Vagina (tissue), 2 donors: ENCODE measurements at regions not wholly inside any gene's neighbourhood (a gene's known extent, or its start where the extent isn't known, plus 50 kb on each side); places are given as distances from the start of the nearest gene placed in this dataset.

Experiments used
- DNase-seq, 2 donors: peaks; one replicate each; pipeline ENCODE4 v3.0.0-alpha.2; 2017; ENCODE audit errors: extremely low spot score in 2 of 2
- H3K27ac ChIP-seq: fragments of 200-600 bp; sonication (generic); one replicate; pipeline ENCODE4 v1.5.1; 2019
- H3K27me3 ChIP-seq: fragments of 200-600 bp; sonication (generic); one replicate; pipeline ENCODE4 v1.5.1; 2019
- H3K36me3 ChIP-seq, 2 donors: fragments of 200-600 bp; sonication (generic); one replicate each; pipeline ENCODE4 v1.5.1; 2017 to 2019
- H3K4me1 ChIP-seq: fragments of 200-600 bp; sonication (generic); one replicate; pipeline ENCODE4 v1.5.1; 2019
- H3K4me3 ChIP-seq, 2 donors: fragments of 200-600 bp; sonication (generic); 1 replicate in 1 of 2; 2 replicates in 1 of 2; pipeline ENCODE4 v1.5.1; 2016 to 2019
- H3K9me3 ChIP-seq: fragments of 200-600 bp; sonication (generic); one replicate; pipeline ENCODE4 v1.5.1; 2019
- POLR2A ChIP-seq, 2 donors: fragments of 450-650 bp; IDR thresholded peaks; one replicate each; pipeline ENCODE4 v1.6.1; 2017; ENCODE audit warnings: antibody characterized with exemption in 2 of 2, mild to moderate bottlenecking in 2 of 2, moderate library complexity in 2 of 2
- POLR2AphosphoS5 ChIP-seq, 2 donors: sonication (generic); formaldehyde crosslinking; IDR thresholded peaks; one replicate each; pipeline ENCODE4 v1.9.0; 2017; ENCODE audit warnings: antibody characterized with exemption in 2 of 2, mild to moderate bottlenecking in 2 of 2, low read depth in 1 of 2; ENCODE audit not compliant: insufficient read depth in 1 of 2
- intact Hi-C: fragments of 100-400 bp; cut with DNase I; formaldehyde crosslinking; loops from one replicate; pipeline ENCODE4 v1.15.1; 2023
- TF ChIP-seq, protein P1 (sequence below), 3 experiments: fragments of 450-650 bp in 2 of 3; fragments of 200-600 bp in 1 of 3; sonication (generic) in 1 of 3; IDR thresholded peaks; one replicate each; pipeline ENCODE4 v1.5.1; 2017 to 2019; ENCODE audit warnings: antibody characterized with exemption in 3 of 3, mild to moderate bottlenecking in 2 of 3, moderate library complexity in 2 of 3

DNA sequence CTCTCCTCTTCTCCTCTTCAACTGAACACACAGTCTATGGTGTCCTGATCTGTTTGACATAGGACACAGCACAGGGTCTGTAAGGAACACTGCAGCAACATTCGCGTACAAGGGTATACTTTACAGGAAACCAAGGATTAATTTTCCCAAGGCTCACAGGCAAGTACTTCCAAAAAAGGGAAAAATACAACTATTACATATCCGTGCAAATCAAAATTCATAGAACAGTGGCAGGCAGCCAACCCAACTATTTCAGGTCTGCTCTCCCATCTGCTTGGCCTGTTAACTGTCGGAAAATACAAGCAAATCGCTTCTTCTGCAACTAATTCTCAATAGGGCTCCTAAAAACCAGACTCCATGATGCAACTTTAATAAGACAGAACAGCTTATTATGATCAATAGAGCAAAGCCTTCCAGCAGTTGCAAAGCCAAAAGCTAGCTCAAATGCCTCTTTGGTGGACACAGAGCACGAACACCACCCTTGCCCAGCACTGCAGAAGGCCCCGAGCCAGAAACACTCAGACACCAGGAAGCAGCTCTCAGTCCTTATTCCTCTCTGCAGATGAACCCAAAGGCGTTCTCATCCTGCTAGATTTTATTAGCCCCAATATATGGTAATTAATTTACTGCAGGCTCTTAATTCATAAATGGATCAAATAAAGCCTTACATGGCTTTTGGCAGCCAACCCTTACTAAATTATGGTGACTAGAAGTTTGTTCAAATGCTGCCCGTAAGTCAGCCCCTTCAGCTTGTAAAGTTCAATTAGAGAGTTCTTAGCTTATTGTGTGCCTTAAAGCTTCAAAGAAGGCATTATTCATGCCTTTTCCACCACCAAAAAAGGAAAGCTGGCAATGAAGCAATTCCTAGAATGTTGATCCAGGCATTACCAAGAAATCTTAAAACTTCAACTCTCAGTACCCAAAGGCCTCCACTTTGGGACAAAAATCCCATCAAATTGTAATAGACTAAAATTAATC is 68.8 kb downstream of the ZNF608 start:
- H3K27ac ChIP-seq = peak overlapping the region; percentile 5
- no peak for TF ChIP-seq POLR2AphosphoS5 (IDR thresholded peaks at IDR 0.05; ENCODE audit: insufficient read depth in 1 of 2, low read depth in 1 of 2)
- no peak for TF ChIP-seq POLR2A (IDR thresholded peaks at IDR 0.05)
- TF ChIP-seq, protein P1, sequence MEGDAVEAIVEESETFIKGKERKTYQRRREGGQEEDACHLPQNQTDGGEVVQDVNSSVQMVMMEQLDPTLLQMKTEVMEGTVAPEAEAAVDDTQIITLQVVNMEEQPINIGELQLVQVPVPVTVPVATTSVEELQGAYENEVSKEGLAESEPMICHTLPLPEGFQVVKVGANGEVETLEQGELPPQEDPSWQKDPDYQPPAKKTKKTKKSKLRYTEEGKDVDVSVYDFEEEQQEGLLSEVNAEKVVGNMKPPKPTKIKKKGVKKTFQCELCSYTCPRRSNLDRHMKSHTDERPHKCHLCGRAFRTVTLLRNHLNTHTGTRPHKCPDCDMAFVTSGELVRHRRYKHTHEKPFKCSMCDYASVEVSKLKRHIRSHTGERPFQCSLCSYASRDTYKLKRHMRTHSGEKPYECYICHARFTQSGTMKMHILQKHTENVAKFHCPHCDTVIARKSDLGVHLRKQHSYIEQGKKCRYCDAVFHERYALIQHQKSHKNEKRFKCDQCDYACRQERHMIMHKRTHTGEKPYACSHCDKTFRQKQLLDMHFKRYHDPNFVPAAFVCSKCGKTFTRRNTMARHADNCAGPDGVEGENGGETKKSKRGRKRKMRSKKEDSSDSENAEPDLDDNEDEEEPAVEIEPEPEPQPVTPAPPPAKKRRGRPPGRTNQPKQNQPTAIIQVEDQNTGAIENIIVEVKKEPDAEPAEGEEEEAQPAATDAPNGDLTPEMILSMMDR (IDR thresholded peaks at IDR 0.05) = no peak
- intact Hi-C loops = no loop called here

DNA sequence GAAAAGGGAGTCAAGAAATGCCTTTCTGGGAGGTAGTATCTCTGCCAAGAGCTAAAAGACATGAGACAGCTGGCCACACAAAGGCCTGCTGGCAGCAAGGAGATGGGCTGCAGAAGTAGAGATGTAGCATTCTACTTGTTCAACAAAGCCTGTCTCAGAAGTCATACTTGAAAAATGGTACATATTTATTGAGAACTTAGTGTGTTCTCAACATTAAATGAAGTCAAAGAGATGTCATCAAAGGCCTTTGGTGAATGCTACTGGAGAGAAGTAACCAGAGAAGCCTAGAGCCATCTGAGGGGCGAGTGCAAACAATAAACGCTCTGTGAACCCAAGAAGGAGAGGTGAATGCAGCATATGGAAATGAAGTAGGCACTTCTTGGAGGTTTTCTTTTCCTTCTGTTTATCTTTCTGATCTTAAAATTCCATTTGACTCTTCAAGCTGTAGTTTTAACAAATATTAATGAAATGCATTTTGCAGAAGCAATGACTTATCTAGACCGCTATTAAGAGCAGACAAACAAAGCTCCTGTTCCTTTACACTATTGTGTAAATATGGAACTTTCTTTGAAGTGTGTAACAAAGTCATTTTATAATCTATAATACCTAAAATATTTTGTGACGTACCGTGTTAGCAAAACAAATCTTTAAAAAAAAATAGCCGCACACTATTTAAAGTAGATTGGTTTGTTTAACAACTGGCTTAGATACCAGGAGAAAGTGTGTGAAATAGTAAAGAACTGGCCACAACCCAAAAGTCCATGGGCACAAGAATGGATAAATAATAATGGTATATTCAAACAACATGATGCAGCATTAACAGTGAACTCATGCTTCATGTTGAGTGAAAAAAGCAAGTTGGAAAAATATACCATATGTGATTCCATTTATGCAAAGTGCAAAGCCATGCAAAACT is 70.2 kb downstream of the ZNF608 start:
- TF ChIP-seq POLR2A (IDR thresholded peaks at IDR 0.05) = no peak
- TF ChIP-seq POLR2AphosphoS5 (IDR thresholded peaks at IDR 0.05; ENCODE audit: insufficient read depth in 1 of 2, low read depth in 1 of 2) = no peak
- TF ChIP-seq, protein P1 (IDR thresholded peaks at IDR 0.05) = no peak
- DNase-seq = no peak
- peaks cover 23% of the 10 kb centered on the region for H3K4me1 ChIP-seq
- H3K36me3 ChIP-seq = no peaks in the 10 kb centered on the region
- intact Hi-C loops = no loop called here
- no peak overlapping the region for H3K27ac ChIP-seq
- H3K4me3 ChIP-seq = no peak overlapping the region
- H3K9me3 ChIP-seq = no peaks in the 10 kb centered on the region
- H3K27me3 ChIP-seq = no peaks in the 10 kb centered on the region

More for the DNA sequence above, 68.8 kb downstream of the ZNF608 start:
- Histone ChIP-seq H3K27me3 (no peaks in the 10 kb centered on the region), H3K4me3 (no peak overlapping the region), H3K4me1 (peaks cover 23% of the 10 kb centered on the region), H3K36me3 (no peaks in the 10 kb centered on the region), H3K9me3 (no peaks in the 10 kb centered on the region)
- DNase-seq = no peak

DNA sequence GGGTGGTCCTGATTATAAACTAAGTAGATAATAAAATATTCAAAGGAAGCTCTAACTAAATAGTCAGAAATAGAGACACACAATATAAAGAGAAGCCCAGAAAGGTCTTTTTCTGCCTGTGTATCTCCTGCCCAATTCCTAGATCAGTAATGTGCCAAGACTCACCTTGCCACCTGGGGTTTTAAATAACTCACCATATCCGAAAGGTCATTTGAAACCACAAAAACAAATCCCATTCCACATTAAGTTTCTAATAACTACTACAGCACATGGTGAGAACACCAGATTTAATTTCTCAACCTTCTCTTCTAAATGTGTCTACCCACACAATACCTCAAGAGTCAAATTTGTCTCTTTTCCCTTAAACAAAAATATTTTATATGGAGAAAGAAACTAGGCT is 75.2 kb downstream of the ZNF608 start:
- Histone ChIP-seq H3K27ac (no peak overlapping the region), H3K36me3 (no peaks in the 10 kb centered on the region), H3K9me3 (no peaks in the 10 kb centered on the region), H3K4me3 (no peak overlapping the region), H3K27me3 (no peaks in the 10 kb centered on the region), H3K4me1 (peaks cover 10% of the 10 kb centered on the region)
- no peak for TF ChIP-seq POLR2A (IDR thresholded peaks at IDR 0.05)
- no peak for TF ChIP-seq POLR2AphosphoS5 (IDR thresholded peaks at IDR 0.05; ENCODE audit: insufficient read depth in 1 of 2, low read depth in 1 of 2)
- TF ChIP-seq, protein P1 (IDR thresholded peaks at IDR 0.05) = no peak
- DNase-seq = no peak
- intact Hi-C loops = no loop called here

DNA sequence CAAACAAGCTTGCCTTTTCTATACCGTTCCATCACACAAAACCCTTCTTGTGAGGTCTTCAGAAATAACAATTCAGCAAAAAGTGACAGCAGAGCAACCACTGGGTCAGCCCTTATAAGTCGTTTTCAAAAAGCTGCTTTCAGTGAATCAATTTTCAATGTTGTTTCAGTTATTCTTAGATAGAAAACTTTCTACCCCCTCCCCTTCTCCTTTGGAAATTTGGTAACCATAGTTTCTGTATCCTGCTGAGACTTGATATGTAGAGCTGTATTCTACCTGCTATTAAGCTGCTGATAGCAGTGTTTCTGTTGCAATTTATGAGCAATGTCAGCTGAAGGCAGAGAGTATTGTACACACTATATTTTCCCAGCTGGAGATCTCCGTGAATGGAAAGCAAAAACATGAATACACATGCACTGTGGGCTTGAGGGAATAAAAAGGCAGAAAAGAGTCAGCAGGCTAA is 75.7 kb downstream of the ZNF608 start:
- DNase-seq = no peak
- H3K4me1 ChIP-seq = peaks cover 10% of the 10 kb centered on the region
- intact Hi-C loops = no loop called here

More for the DNA sequence above, 75.7 kb downstream of the ZNF608 start:
- Histone ChIP-seq H3K36me3 (no peaks in the 10 kb centered on the region), H3K9me3 (no peaks in the 10 kb centered on the region), H3K27ac (no peak overlapping the region), H3K4me3 (no peak overlapping the region), H3K27me3 (no peaks in the 10 kb centered on the region)
- TF ChIP-seq, protein P1 (IDR thresholded peaks at IDR 0.05) = no peak
- TF ChIP-seq POLR2AphosphoS5 (IDR thresholded peaks at IDR 0.05; ENCODE audit: insufficient read depth in 1 of 2, low read depth in 1 of 2) (no peak), POLR2A (IDR thresholded peaks at IDR 0.05) (no peak)
